HepG2 (cell line): ENCODE measurements at regions not wholly inside any gene's neighbourhood (a gene's known extent, or its start where the extent isn't known, plus 50 kb on each side); places are given as distances from the start of the nearest gene placed in this dataset.

ENCODE experiments used
- ATAC-seq: fragments of 200-7000 bp; cut with Tn5 transposase; 3 replicates; pipeline ENCODE4 v1.9.1; 2020; ENCODE audit warnings: mild to moderate bottlenecking, moderate library complexity
- BruUV-seq: library from RNA; stranded (reverse); fragments of 400-500 nt; replicated peaks from 2 replicates; lab custom pipeline; 2021; lab: Mats Ljungman, UMichigan
- CTCF ChIA-PET: fragments of 300-600 bp; formaldehyde crosslinking; extraction: SDS; loops from one replicate; lab custom pipeline; 2021; ENCODE audit warnings: low total read pairs, inconsistent platforms, low intra/inter-chr PET ratio; lab: Yijun Ruan, JAX
- POLR2A ChIA-PET: fragments of 350-600 bp; sonication (Branson Sonifier 250); formaldehyde crosslinking; loops from one replicate; lab custom pipeline; 2020; ENCODE audit warnings: antibody characterized with exemption, inconsistent platforms; lab: Yijun Ruan, JAX
- DNase-seq: peaks from one replicate; pipeline ENCODE4 v3.0.0-alpha.2; 2015; ENCODE audit warnings: low spot score
- FAIRE-seq: peaks from 3 replicates; lab custom pipeline; 2011; peaks lifted over from hg19 to GRCh38; lab: Jason Lieb, UNC
- H2AFZ ChIP-seq: one replicate; pipeline ENCODE4 v1.6.1; 2011; ENCODE audit warnings: low read length, inconsistent platforms
- H3K27ac ChIP-seq: fragments of 300-600 bp; 3 replicates; pipeline ENCODE4 v1.8.0; 2011; ENCODE audit warnings: mixed run types, mild to moderate bottlenecking, mixed read lengths, low read length, inconsistent platforms; ENCODE audit not compliant: insufficient read depth; ENCODE audit errors: extremely low read length
- H3K27me3 ChIP-seq, 2 experiments: fragments of 200-600 bp in 1 of 2; 2 replicates in 1 of 2; 3 replicates in 1 of 2; pipeline versions ENCODE4 v1.6.0 to v1.8.0; 2011; ENCODE audit warnings: low read length in 2 of 2, mild to moderate bottlenecking in 2 of 2, moderate library complexity in 2 of 2, inconsistent platforms in 1 of 2; ENCODE audit not compliant: insufficient read depth in 2 of 2, control insufficient read depth in 1 of 2
- H3K36me3 ChIP-seq, 2 experiments: fragments of 200-600 bp in 1 of 2; replicated peaks in 1 of 2; 2 replicates in 1 of 2; 3 replicates in 1 of 2; pipeline versions ENCODE4 v1.5.1 to v1.8.0; 2011; ENCODE audit warnings: low read length in 2 of 2, inconsistent platforms in 1 of 2; ENCODE audit not compliant: insufficient read depth in 2 of 2, control insufficient read depth in 1 of 2
- H3K4me1 ChIP-seq: 2 replicates; pipeline ENCODE4 v1.5.1; 2012; ENCODE audit warnings: low read length, inconsistent platforms; ENCODE audit not compliant: insufficient read depth
- H3K4me2 ChIP-seq: 2 replicates; pipeline ENCODE4 v1.6.0; 2011; ENCODE audit warnings: low read depth, low read length, inconsistent platforms
- H3K4me3 ChIP-seq, 3 experiments: fragments of 200-600 bp in 1 of 3; sonication (generic), shearing (Covaris generic) in 1 of 3; replicated peaks in 1 of 3; 2 replicates each; pipeline ENCODE4 v1.5.1; 2011 to 2016; ENCODE audit warnings: low read length in 3 of 3, inconsistent platforms in 2 of 3, low read depth in 2 of 3, mild to moderate bottlenecking in 2 of 3, control low read depth in 1 of 3, mixed read lengths in 1 of 3; ENCODE audit not compliant: insufficient read depth in 1 of 3
- H3K79me2 ChIP-seq: one replicate; pipeline ENCODE4 v1.6.1; 2011; ENCODE audit warnings: low read length, inconsistent platforms; ENCODE audit not compliant: insufficient read depth
- H3K9ac ChIP-seq: 2 replicates; pipeline ENCODE4 v1.6.0; 2011; ENCODE audit warnings: mild to moderate bottlenecking, low read depth, low read length, inconsistent platforms; ENCODE audit not compliant: insufficient read depth
- H3K9me3 ChIP-seq: 2 replicates; pipeline ENCODE4 v1.5.1; 2012; ENCODE audit warnings: mild to moderate bottlenecking, low read length
- H4K20me1 ChIP-seq: 2 replicates; pipeline ENCODE4 v1.6.0; 2011; ENCODE audit warnings: inconsistent platforms, mild to moderate bottlenecking, low read length, moderate library complexity; ENCODE audit not compliant: insufficient read depth
- FOXA1 ChIP-seq, 2 experiments: fragments of 450-650 bp in 1 of 2; sonication (generic) in 1 of 2; formaldehyde crosslinking in 1 of 2; IDR thresholded peaks; 2 replicates each; pipeline versions ENCODE4 v1.4.0 to v1.6.1; 2016 to 2020; ENCODE audit warnings: missing genetic modification reagents in 1 of 2
- GFI1 ChIP-seq: sonication (generic); formaldehyde crosslinking; IDR thresholded peaks from 2 replicates; pipeline ENCODE4 v1.5.0; 2020; ENCODE audit warnings: missing genetic modification reagents, mild to moderate bottlenecking, borderline replicate concordance
- MEIS1 ChIP-seq: sonication (generic); formaldehyde crosslinking; IDR thresholded peaks from 2 replicates; pipeline ENCODE4 v1.9.0; 2021; ENCODE audit warnings: mild to moderate bottlenecking, missing genetic modification reagents, moderate library complexity, borderline replicate concordance
- MIER3 ChIP-seq: IDR thresholded peaks from 2 replicates; pipeline ENCODE4 v1.6.1; 2016; ENCODE audit warnings: missing compliant biosample characterization, borderline replicate concordance
- PCBP2 ChIP-seq: fragments of 200-400 bp; formaldehyde crosslinking; optimal IDR thresholded peaks from 2 replicates; pipeline ENCODE3; 2018; ENCODE audit warnings: low read length, low read depth; ENCODE audit not compliant: poor library complexity, severe bottlenecking
- SMAD9 ChIP-seq: sonication (generic); formaldehyde crosslinking; IDR thresholded peaks from 2 replicates; pipeline ENCODE4 v1.5.1; 2020; ENCODE audit warnings: mild to moderate bottlenecking, missing genetic modification reagents
- UBTF ChIP-seq: sonication (generic); formaldehyde crosslinking; IDR thresholded peaks from 2 replicates; pipeline ENCODE4 v1.4.0; 2020; ENCODE audit warnings: mild to moderate bottlenecking, missing genetic modification reagents
- ZMYM3 ChIP-seq: sonication (generic); formaldehyde crosslinking; IDR thresholded peaks from 2 replicates; pipeline ENCODE4 v1.5.1; 2020; ENCODE audit warnings: mild to moderate bottlenecking, missing genetic modification reagents
- ZNF530 ChIP-seq: sonication (generic); formaldehyde crosslinking; IDR thresholded peaks from 2 replicates; pipeline ENCODE4 v1.5.0; 2020; ENCODE audit warnings: low read depth, mild to moderate bottlenecking, missing genetic modification reagents
- ZNF589 ChIP-seq: sonication (generic); formaldehyde crosslinking; conservative IDR thresholded peaks from 2 replicates; pipeline ENCODE4 v1.8.0; 2022; ENCODE audit warnings: mild to moderate bottlenecking, moderate library complexity, missing genetic modification reagents
- ZNF782 ChIP-seq: sonication (generic); formaldehyde crosslinking; IDR thresholded peaks from 2 replicates; pipeline ENCODE4 v1.4.0; 2020; ENCODE audit warnings: missing genetic modification reagents, mild to moderate bottlenecking, borderline replicate concordance
- WGBS: methylation state at CpG from one replicate; pipeline ENCODE4 v1.1.6; 2017; ENCODE audit warnings: low lambda C conversion rate; 5-methylcytosine and 5-hydroxymethylcytosine counted together
- in situ Hi-C: cut with HindIII; loops from 2 replicates; pipeline ENCODE4 v1.10.0; 2017; ENCODE audit warnings: low pct_unique_long_range_greater_than_20kb; ENCODE audit not compliant: extremely low pct_ligation_motif_present
- intact Hi-C: fragments of 100-400 bp; cut with micrococcal nuclease; formaldehyde crosslinking; loops from one replicate; pipeline ENCODE4 v1.10.0; 2022; ENCODE audit not compliant: unreplicated experiment
- TF ChIP-seq, protein P1 (sequence below): IDR thresholded peaks from 2 replicates; pipeline ENCODE4 v1.6.1; 2016
- TF ChIP-seq, protein P2 (sequence below): sonication (generic); formaldehyde crosslinking; IDR thresholded peaks from 2 replicates; pipeline ENCODE4 v1.8.0; 2022; ENCODE audit warnings: low read depth, missing genetic modification reagents
- TF ChIP-seq, protein P3 (sequence below): fragments of 450-650 bp; IDR thresholded peaks from 2 replicates; pipeline ENCODE4 v1.6.1; 2017; ENCODE audit warnings: mild to moderate bottlenecking

GRCh38 chr4:146029147-146029546 lies 90.5 kb upstream of the ZNF827 start (continued):
- TF ChIP-seq UBTF (CRISPR knock-in tag) (no peak), MEIS1 (no peak), MIER3 (no peak), ZMYM3 (CRISPR knock-in tag) (no peak), ZNF530 (CRISPR knock-in tag) (no peak), SMAD9 (CRISPR knock-in tag) (no peak), FOXA1 (IDR thresholded peaks at IDR 0.05) (no peak), FOXA1 (CRISPR knock-in tag; IDR thresholded peaks at IDR 0.05) (no peak)
- TF ChIP-seq, protein P1, sequence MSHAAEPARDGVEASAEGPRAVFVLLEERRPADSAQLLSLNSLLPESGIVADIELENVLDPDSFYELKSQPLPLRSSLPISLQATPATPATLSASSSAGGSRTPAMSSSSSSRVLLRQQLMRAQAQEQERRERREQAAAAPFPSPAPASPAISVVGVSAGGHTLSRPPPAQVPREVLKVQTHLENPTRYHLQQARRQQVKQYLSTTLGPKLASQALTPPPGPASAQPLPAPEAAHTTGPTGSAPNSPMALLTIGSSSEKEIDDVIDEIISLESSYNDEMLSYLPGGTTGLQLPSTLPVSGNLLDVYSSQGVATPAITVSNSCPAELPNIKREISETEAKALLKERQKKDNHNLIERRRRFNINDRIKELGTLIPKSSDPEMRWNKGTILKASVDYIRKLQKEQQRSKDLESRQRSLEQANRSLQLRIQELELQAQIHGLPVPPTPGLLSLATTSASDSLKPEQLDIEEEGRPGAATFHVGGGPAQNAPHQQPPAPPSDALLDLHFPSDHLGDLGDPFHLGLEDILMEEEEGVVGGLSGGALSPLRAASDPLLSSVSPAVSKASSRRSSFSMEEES (CRISPR knock-in tag) = no peak

- H3K9me3 ChIP-seq = no peaks in the 10 kb centered on the region
- no peak overlapping the region for H3K9ac ChIP-seq
- no peaks in the 10 kb centered on the region for H3K4me1 ChIP-seq
- H4K20me1 ChIP-seq = no peaks in the 10 kb centered on the region
- no peak overlapping the region for H3K27ac ChIP-seq
- no peak overlapping the region for H2AFZ ChIP-seq
- no peaks in the 10 kb centered on the region for H3K36me3 ChIP-seq
- 100% methylated on average over 1 of the region's 1 CpG for WGBS
- no peak for FAIRE-seq
- CTCF ChIA-PET = no interaction called here
- no peak for ATAC-seq
- H3K27me3 ChIP-seq = no peaks in the 10 kb centered on the region
- intact Hi-C loops = no loop called here
- DNase-seq = no peak
- no peak overlapping the region for H3K4me3 ChIP-seq
- H3K4me2 ChIP-seq = no peak overlapping the region
- in situ Hi-C loops = no loop called here
- POLR2A ChIA-PET = no interaction called here
- H3K79me2 ChIP-seq = no peaks in the 10 kb centered on the region
- no TSS peak for BruUV-seq
- TF ChIP-seq ZNF782 (CRISPR knock-in tag) (no peak), GFI1 (CRISPR knock-in tag) (no peak), PCBP2 (no peak), ZNF589 (no peak)
- TF ChIP-seq, protein P2, sequence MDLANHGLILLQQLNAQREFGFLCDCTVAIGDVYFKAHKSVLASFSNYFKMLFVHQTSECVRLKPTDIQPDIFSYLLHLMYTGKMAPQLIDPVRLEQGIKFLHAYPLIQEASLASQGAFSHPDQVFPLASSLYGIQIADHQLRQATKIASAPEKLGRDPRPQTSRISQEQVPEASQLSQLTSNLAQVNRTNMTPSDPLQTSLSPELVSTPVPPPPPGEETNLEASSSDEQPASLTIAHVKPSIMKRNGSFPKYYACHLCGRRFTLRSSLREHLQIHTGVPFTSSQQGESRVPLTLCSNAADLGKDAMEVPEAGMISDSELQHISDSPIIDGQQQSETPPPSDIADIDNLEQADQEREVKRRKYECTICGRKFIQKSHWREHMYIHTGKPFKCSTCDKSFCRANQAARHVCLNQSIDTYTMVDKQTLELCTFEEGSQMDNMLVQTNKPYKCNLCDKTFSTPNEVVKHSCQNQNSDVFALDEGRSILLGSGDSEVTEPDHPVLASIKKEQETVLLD (CRISPR knock-in tag) = no peak
- TF ChIP-seq, protein P1 (CRISPR knock-in tag) = no peak
- TF ChIP-seq, protein P3, sequence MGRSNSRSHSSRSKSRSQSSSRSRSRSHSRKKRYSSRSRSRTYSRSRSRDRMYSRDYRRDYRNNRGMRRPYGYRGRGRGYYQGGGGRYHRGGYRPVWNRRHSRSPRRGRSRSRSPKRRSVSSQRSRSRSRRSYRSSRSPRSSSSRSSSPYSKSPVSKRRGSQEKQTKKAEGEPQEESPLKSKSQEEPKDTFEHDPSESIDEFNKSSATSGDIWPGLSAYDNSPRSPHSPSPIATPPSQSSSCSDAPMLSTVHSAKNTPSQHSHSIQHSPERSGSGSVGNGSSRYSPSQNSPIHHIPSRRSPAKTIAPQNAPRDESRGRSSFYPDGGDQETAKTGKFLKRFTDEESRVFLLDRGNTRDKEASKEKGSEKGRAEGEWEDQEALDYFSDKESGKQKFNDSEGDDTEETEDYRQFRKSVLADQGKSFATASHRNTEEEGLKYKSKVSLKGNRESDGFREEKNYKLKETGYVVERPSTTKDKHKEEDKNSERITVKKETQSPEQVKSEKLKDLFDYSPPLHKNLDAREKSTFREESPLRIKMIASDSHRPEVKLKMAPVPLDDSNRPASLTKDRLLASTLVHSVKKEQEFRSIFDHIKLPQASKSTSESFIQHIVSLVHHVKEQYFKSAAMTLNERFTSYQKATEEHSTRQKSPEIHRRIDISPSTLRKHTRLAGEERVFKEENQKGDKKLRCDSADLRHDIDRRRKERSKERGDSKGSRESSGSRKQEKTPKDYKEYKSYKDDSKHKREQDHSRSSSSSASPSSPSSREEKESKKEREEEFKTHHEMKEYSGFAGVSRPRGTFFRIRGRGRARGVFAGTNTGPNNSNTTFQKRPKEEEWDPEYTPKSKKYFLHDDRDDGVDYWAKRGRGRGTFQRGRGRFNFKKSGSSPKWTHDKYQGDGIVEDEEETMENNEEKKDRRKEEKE = no peak
Measured at GRCh38 chr4:146027761-146028160, 89.1 kb upstream of the ZNF827 start.
